ENCODE measurements at regions not wholly inside any gene's neighbourhood (a gene's known extent, or its start where the extent isn't known, plus 50 kb on each side); places are given as distances from the start of the nearest gene placed in this dataset.

DNA sequence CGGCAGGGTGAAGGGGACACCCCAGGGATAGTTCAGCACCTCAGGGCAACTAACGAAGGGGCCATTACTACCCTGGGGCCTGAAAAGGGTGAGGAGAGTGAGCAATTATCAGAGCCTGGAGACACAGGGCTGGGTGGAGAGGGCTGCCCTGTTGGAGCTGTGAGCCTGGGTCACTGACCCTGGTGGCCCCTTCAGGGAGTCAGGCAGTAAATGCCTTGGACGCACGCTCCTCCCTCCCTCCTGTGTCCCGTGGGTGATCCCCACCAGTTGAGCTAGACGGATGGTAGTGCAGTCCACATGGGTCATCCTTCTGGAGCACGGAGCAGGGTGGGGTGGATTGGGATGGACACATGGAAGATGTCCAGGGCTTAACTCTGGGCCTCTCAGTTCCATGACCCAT lies 305.3 kb downstream of the PTPRU start:
- TF ChIP-seq CTCF (IDR thresholded peaks at IDR 0.05 in 4 of 5, conservative IDR thresholded peaks at IDR 0.05 in 1 of 5) (no peak), POLR2A (IDR thresholded peaks at IDR 0.05) (no peak)

All from gastrocnemius medialis (tissue), 4 donors.